ENCODE measurements at regions not wholly inside any gene's neighbourhood (a gene's known extent, or its start where the extent isn't known, plus 50 kb on each side); places are given as distances from the start of the nearest gene placed in this dataset.

DNA sequence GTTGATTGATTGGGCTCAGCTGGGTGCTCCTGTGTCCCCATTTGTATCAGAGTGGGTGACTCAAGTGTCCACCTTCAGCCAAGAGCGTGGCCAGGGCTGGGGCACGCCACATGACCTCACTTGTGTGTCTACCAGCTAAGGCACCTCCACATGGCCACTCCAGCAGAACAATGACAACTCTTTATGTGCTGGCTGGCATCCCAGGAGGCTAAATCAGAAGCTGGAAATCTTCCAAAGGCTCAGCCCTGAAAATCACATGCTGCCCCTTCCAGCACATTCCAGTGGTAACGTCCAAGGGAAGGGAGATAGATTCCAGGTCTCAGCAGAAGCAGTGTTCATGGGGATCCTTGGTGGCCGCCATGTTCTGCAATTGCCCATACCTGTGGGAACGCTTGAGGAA is 585.5 kb downstream of the AJAP1 start:
- no peak overlapping the region for H3K27ac Mint-ChIP-seq
- ATAC-seq: no peak
- POLR2A ChIA-PET: no interaction called here
- peaks cover 0 to 4% (median 0%) of the 10 kb centered on the region in 9 donors for H3K9me3 Mint-ChIP-seq
- no peak overlapping the region for H3K4me3 Mint-ChIP-seq
- peaks cover 12 to 35% (median 22%) of the 10 kb centered on the region in 4 donors for H3K4me1 Mint-ChIP-seq
- peaks cover 0 to 5% (median 0%) of the 10 kb centered on the region in 5 donors for H3K27me3 Mint-ChIP-seq
- H3K36me3 Mint-ChIP-seq: no peaks in the 10 kb centered on the region
- DNase-seq: no peak

- POLR2A ChIA-PET: no interaction called here
- H3K27me3 Mint-ChIP-seq: peaks cover 0 to 11% (median 3%) of the 10 kb centered on the region in 5 donors
- H3K9me3 Mint-ChIP-seq: peaks cover 0 to 15% (median 6%) of the 10 kb centered on the region in 9 donors
- DNase-seq: no peak
- peaks cover 7 to 26% (median 16%) of the 10 kb centered on the region in 4 donors for H3K4me1 Mint-ChIP-seq
- H3K4me3 Mint-ChIP-seq: no peak overlapping the region
- peak overlapping the region in 2 of 10 donors; percentile 39 to 42 for H3K27ac Mint-ChIP-seq
- H3K36me3 Mint-ChIP-seq: peaks cover 0 to 4% (median 0%) of the 10 kb centered on the region in 3 donors
- ATAC-seq: no peak
Observed at GRCh38 chr1:5238351-5239130, 584.1 kb downstream of the AJAP1 start.

DNA sequence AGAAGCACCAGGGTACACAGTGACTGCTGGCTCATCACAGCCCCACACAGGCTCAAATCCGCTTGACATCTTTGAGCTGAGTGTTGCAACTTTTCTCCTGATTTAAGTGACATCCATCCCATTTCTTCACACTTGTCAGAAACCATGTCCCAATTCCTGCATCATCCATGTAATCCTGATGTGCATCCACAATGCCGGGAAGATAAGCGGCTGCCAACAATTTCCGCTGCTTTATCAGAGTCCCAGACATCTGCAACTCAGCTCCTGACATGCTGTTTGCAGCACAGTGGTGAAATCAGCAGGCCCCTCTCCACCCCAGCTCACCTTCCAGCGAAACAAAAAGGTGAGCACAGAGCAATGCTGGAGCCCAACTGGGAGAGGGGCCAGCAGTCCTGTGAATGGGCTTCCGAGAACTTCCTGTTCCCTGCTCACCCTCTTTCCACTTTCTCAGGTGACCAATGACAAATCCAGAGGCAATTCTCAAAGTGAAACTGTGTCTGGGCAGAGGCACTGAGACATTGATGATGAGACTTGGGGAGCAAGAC is 581.0 kb downstream of the AJAP1 start:
- no peak overlapping the region for H3K4me3 Mint-ChIP-seq
- ATAC-seq: no peak
- H3K9me3 Mint-ChIP-seq: peaks cover 0 to 25% (median 15%) of the 10 kb centered on the region in 9 donors
- peaks cover 7 to 26% (median 16%) of the 10 kb centered on the region in 4 donors for H3K4me1 Mint-ChIP-seq
- peaks cover 0 to 18% (median 8%) of the 10 kb centered on the region in 5 donors for H3K27me3 Mint-ChIP-seq
- peaks cover 0 to 12% (median 8%) of the 10 kb centered on the region in 3 donors for H3K36me3 Mint-ChIP-seq
- POLR2A ChIA-PET: no interaction called here
- peak overlapping the region in 1 of 10 donors; percentile 39 for H3K27ac Mint-ChIP-seq
- DNase-seq: no peak

DNA sequence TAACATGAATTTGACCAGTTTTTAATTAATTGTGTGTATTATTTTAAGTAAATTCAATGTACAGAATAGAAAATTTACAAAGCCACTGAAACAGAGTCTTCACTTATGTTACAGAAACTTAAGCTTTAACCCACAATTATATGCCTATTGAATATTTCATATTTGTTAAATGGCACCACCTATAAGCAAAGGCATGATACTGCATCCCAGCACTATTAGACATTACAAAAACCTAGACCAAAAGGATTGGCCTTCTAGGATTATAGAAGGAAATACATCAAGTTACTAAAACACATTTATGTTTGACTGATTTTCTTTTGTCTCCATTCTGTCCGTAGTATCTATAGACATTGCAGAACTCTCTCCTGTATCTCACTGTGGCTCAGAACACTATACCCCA is 578.1 kb downstream of the AJAP1 start:
- Mint-ChIP-seq H3K36me3 (peaks cover 0 to 12% (median 8%) of the 10 kb centered on the region in 3 donors), H3K27me3 (peaks cover 0 to 27% (median 15%) of the 10 kb centered on the region in 5 donors), H3K4me1 (peaks cover 5 to 17% (median 13%) of the 10 kb centered on the region in 4 donors), H3K4me3 (no peak overlapping the region), H3K27ac (no peak overlapping the region), H3K9me3 (peaks cover 0 to 22% (median 15%) of the 10 kb centered on the region in 9 donors)
- ATAC-seq (no peak), DNase-seq (no peak)
- POLR2A ChIA-PET: no interaction called here

GRCh38 chr1:5231541-5232315 is 577.3 kb downstream of the AJAP1 start:
- H3K4me1 Mint-ChIP-seq: peaks cover 5 to 13% (median 10%) of the 10 kb centered on the region in 4 donors
- DNase-seq (no peak), ATAC-seq (no peak)
- H3K4me3 Mint-ChIP-seq: no peak overlapping the region
- H3K36me3 Mint-ChIP-seq: peaks cover 0 to 12% (median 8%) of the 10 kb centered on the region in 3 donors
- POLR2A ChIA-PET: no interaction called here
- H3K9me3 Mint-ChIP-seq: peaks cover 0 to 22% (median 15%) of the 10 kb centered on the region in 9 donors
- H3K27me3 Mint-ChIP-seq: peaks cover 0 to 28% (median 15%) of the 10 kb centered on the region in 5 donors
- no peak overlapping the region for H3K27ac Mint-ChIP-seq

- ATAC-seq: no peak
- Mint-ChIP-seq H3K27ac (no peak overlapping the region), H3K36me3 (no peaks in the 10 kb centered on the region), H3K9me3 (peaks cover 0 to 2% (median 0%) of the 10 kb centered on the region in 9 donors), H3K4me3 (no peak overlapping the region), H3K27me3 (peaks cover 5 to 31% (median 12%) of the 10 kb centered on the region in 5 donors), H3K4me1 (peaks cover 0 to 10% (median 6%) of the 10 kb centered on the region in 4 donors)
- no peak for DNase-seq
- POLR2A ChIA-PET: no interaction called here
Observed at GRCh38 chr1:5227114-5227513, 572.7 kb downstream of the AJAP1 start.

- ATAC-seq: no peak
- DNase-seq: no peak
- POLR2A ChIA-PET: no interaction called here
- peak overlapping the region in 1 of 10 donors; percentile 4 for H3K27ac Mint-ChIP-seq
- H3K4me1 Mint-ChIP-seq: peaks cover 0 to 10% (median 6%) of the 10 kb centered on the region in 4 donors
- no peaks in the 10 kb centered on the region for H3K36me3 Mint-ChIP-seq
- no peak overlapping the region for H3K4me3 Mint-ChIP-seq
- peaks cover 5 to 33% (median 12%) of the 10 kb centered on the region in 5 donors for H3K27me3 Mint-ChIP-seq
- H3K9me3 Mint-ChIP-seq: peaks cover 0 to 1% (median 0%) of the 10 kb centered on the region in 9 donors
Observed at GRCh38 chr1:5225707-5226704, 571.6 kb downstream of the AJAP1 start.

GRCh38 chr1:5223206-5223605 is 568.8 kb downstream of the AJAP1 start:
- DNase-seq (no peak), ATAC-seq (no peak)
- POLR2A ChIA-PET: no interaction called here
- Mint-ChIP-seq H3K9me3 (peaks cover 0 to 3% (median 0%) of the 10 kb centered on the region in 9 donors), H3K36me3 (no peaks in the 10 kb centered on the region), H3K27me3 (peaks cover 4 to 30% (median 13%) of the 10 kb centered on the region in 5 donors), H3K27ac (peak overlapping the region in 2 of 10 donors; percentile 9 to 12), H3K4me1 (peaks cover 0 to 9% (median 5%) of the 10 kb centered on the region in 4 donors), H3K4me3 (no peak overlapping the region)

DNA sequence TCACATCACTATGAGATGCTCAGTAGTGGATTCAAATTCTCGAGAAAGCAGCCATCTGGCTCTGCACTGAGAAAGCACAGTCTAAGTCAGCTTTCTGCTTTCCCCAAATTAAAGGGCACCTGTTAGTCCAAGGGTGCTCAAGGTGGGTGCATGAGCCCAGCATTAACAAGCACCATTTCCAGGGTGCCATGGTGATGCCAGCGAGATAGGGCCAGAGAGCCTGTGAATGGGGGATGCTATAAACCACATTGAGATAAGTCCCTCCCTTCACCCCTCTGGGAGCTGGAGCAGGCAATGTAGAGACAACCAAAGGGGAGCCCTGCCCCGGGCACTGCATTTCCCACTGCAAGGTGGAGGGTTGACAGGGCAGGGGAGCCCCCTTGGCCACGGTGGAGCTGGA is 568.2 kb downstream of the AJAP1 start:
- ATAC-seq: no peak
- DNase-seq: no peak
- POLR2A ChIA-PET: no interaction called here
- H3K36me3 Mint-ChIP-seq: no peaks in the 10 kb centered on the region
- H3K4me3 Mint-ChIP-seq: peak overlapping the region in 1 of 10 donors; percentile 0
- peaks cover 0 to 9% (median 5%) of the 10 kb centered on the region in 4 donors for H3K4me1 Mint-ChIP-seq
- peak overlapping the region in 2 of 10 donors; percentile 9 to 12 for H3K27ac Mint-ChIP-seq
- peaks cover 0 to 24% (median 9%) of the 10 kb centered on the region in 5 donors for H3K27me3 Mint-ChIP-seq
- H3K9me3 Mint-ChIP-seq: peaks cover 0 to 5% (median 0%) of the 10 kb centered on the region in 9 donors

DNA sequence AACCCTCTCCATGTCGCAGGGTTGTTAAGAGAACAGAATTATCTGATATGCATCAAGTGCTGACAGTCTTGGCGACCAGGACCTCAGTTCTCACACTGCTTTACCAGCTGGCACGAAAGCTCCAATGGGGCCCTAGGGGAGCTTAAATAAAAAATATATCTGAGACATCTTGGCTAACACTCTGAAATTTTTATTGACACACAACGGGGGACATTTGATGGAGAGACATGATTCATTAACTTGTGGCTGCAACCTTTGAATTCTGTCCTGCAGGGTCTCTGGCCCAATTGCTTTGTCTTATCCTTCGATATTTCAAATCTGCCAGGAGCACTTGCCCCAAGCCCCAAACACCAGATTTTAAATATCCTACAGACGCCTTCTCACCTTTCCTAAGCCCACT is 567.0 kb downstream of the AJAP1 start:
- no peak overlapping the region for H3K27ac Mint-ChIP-seq
- POLR2A ChIA-PET: no interaction called here
- DNase-seq: no peak
- ATAC-seq: no peak
- no peak overlapping the region for H3K4me3 Mint-ChIP-seq
- peaks cover 0 to 5% (median 0%) of the 10 kb centered on the region in 9 donors for H3K9me3 Mint-ChIP-seq
- no peaks in the 10 kb centered on the region for H3K36me3 Mint-ChIP-seq
- peaks cover 0 to 23% (median 9%) of the 10 kb centered on the region in 5 donors for H3K27me3 Mint-ChIP-seq
- peaks cover 0 to 9% (median 5%) of the 10 kb centered on the region in 4 donors for H3K4me1 Mint-ChIP-seq

GRCh38 chr1:5220821-5221220 is 566.4 kb downstream of the AJAP1 start:
- no peak for ATAC-seq
- peaks cover 0 to 5% (median 0%) of the 10 kb centered on the region in 9 donors for H3K9me3 Mint-ChIP-seq
- DNase-seq: no peak
- H3K27ac Mint-ChIP-seq: no peak overlapping the region
- H3K4me3 Mint-ChIP-seq: no peak overlapping the region
- H3K4me1 Mint-ChIP-seq: peaks cover 0 to 5% (median 3%) of the 10 kb centered on the region in 4 donors
- POLR2A ChIA-PET: no interaction called here
- no peaks in the 10 kb centered on the region for H3K36me3 Mint-ChIP-seq
- H3K27me3 Mint-ChIP-seq: peaks cover 0 to 18% (median 7%) of the 10 kb centered on the region in 5 donors

- Mint-ChIP-seq H3K9me3 (peaks cover 0 to 5% (median 0%) of the 10 kb centered on the region in 9 donors), H3K27ac (no peak overlapping the region), H3K27me3 (peaks cover 0 to 14% (median 6%) of the 10 kb centered on the region in 5 donors), H3K4me1 (peaks cover 0 to 3% (median under 1%) of the 10 kb centered on the region in 4 donors), H3K36me3 (no peaks in the 10 kb centered on the region), H3K4me3 (no peak overlapping the region)
- ATAC-seq (no peak), DNase-seq (no peak)
- POLR2A ChIA-PET: no interaction called here
Observed at GRCh38 chr1:5220421-5220820, 566.0 kb downstream of the AJAP1 start.

Measured in naive thymus-derived CD8-positive, alpha-beta T cell (primary cell).